Naive thymus-derived CD4-positive, alpha-beta T cell (primary cell): ENCODE measurements at regions not wholly inside any gene's neighbourhood (a gene's known extent, or its start where the extent isn't known, plus 50 kb on each side); places are given as distances from the start of the nearest gene placed in this dataset.
A peak's percentile ranks its signal among the peaks of the same experiment; 100 is the strongest.

Experiments used
- ATAC-seq: fragments of 150-1000 bp; cut with Tn5 transposase; 2 replicates; pipeline ENCODE4 v1.10.0; 2021; ENCODE audit warnings: mild to moderate bottlenecking, moderate library complexity
- CTCF ChIA-PET: fragments of 350-600 bp; sonication (Branson Sonifier 250); formaldehyde crosslinking; loops from one replicate; lab custom pipeline; 2021; ENCODE audit warnings: antibody characterized with exemption; lab: Charles Lee
- POLR2A ChIA-PET: fragments of 350-600 bp; sonication (Branson Sonifier 250); formaldehyde crosslinking; loops from one replicate; lab custom pipeline; 2021; ENCODE audit warnings: antibody characterized with exemption, inconsistent platforms; lab: Charles Lee
- DNase-seq, 9 donors: peaks; one replicate each; pipeline versions ENCODE4 v3.0.0 to v3.0.0-alpha.2; 2020 to 2022; ENCODE audit warnings: mixed read lengths in 1 of 9
- H3K27ac ChIP-seq: one replicate; pipeline ENCODE4 v1.7.0; 2013; ENCODE audit warnings: mild to moderate bottlenecking, low read depth, low read length, moderate library complexity
- H3K27me3 ChIP-seq, 2 donors: one replicate each; pipeline ENCODE4 v1.7.0; 2013; ENCODE audit warnings: low read length in 2 of 2, mild to moderate bottlenecking in 2 of 2, moderate library complexity in 2 of 2; ENCODE audit not compliant: control insufficient read depth in 2 of 2, insufficient read depth in 2 of 2
- H3K36me3 ChIP-seq, 3 experiments: 1 replicate in 2 of 3; 2 replicates in 1 of 3; pipeline ENCODE4 v1.7.0; 2013; ENCODE audit warnings: low read length in 3 of 3, mild to moderate bottlenecking in 3 of 3, moderate library complexity in 1 of 3; ENCODE audit not compliant: insufficient read depth in 3 of 3, control insufficient read depth in 2 of 3
- H3K4me1 ChIP-seq, 2 donors: one replicate each; pipeline ENCODE4 v1.7.0; 2013; ENCODE audit warnings: low read length in 2 of 2, mild to moderate bottlenecking in 2 of 2, moderate library complexity in 1 of 2; ENCODE audit not compliant: control insufficient read depth in 2 of 2, insufficient read depth in 2 of 2
- H3K4me3 ChIP-seq: 2 replicates; pipeline ENCODE4 v1.7.0; 2013; ENCODE audit warnings: mild to moderate bottlenecking, low read length
- H3K9me3 ChIP-seq, 3 experiments: 1 replicate in 2 of 3; 2 replicates in 1 of 3; pipeline ENCODE4 v1.7.0; 2013; ENCODE audit warnings: low read length in 3 of 3; ENCODE audit not compliant: control insufficient read depth in 2 of 3
- H3K27ac Mint-ChIP-seq, 9 donors: one replicate each; pipeline ENCODE4 v1.8.0; 2020 to 2022; ENCODE audit warnings: mixed read lengths in 9 of 9, mild to moderate bottlenecking in 8 of 9, moderate library complexity in 5 of 9, inconsistent platforms in 2 of 9
- H3K27me3 Mint-ChIP-seq, 5 donors: one replicate each; pipeline ENCODE4 v1.8.0; 2021 to 2022; ENCODE audit warnings: mixed read lengths in 5 of 5, mild to moderate bottlenecking in 1 of 5
- H3K36me3 Mint-ChIP-seq, 5 donors: one replicate each; pipeline ENCODE4 v1.8.0; 2020 to 2022; ENCODE audit warnings: mixed read lengths in 5 of 5, mild to moderate bottlenecking in 3 of 5, inconsistent platforms in 1 of 5
- H3K4me1 Mint-ChIP-seq, 7 donors: one replicate each; pipeline ENCODE4 v1.8.0; 2020 to 2022; ENCODE audit warnings: mixed read lengths in 7 of 7, mild to moderate bottlenecking in 3 of 7, inconsistent platforms in 1 of 7
- H3K4me3 Mint-ChIP-seq, 10 donors: one replicate each; pipeline ENCODE4 v1.8.0; 2020 to 2022; ENCODE audit warnings: mild to moderate bottlenecking in 10 of 10, mixed read lengths in 10 of 10, moderate library complexity in 6 of 10, inconsistent platforms in 2 of 10
- H3K9me3 Mint-ChIP-seq, 11 donors: one replicate each; pipeline ENCODE4 v1.8.0; 2020 to 2022; ENCODE audit warnings: mixed read lengths in 11 of 11, mild to moderate bottlenecking in 4 of 11, inconsistent platforms in 1 of 11, moderate library complexity in 1 of 11
- intact Hi-C, 2 donors: fragments of 100-400 bp; cut with micrococcal nuclease; formaldehyde crosslinking; loops; one replicate each; pipeline ENCODE4 v1.15.1; 2023

GRCh38 chr21:43343992-43344886 lies 82.7 kb downstream of the SIK1 start:
- Histone ChIP-seq H3K4me1 (no peaks in the 10 kb centered on the region), H3K4me3 (no peak overlapping the region), H3K27me3 (no peaks in the 10 kb centered on the region), H3K27ac (no peak overlapping the region), H3K9me3 (no peaks in the 10 kb centered on the region), H3K36me3 (no peaks in the 10 kb centered on the region)
- DNase-seq (no peak), ATAC-seq (no peak)
- Mint-ChIP-seq H3K36me3 (no peaks in the 10 kb centered on the region), H3K9me3 (no peaks in the 10 kb centered on the region), H3K4me3 (no peak overlapping the region), H3K27ac (peak overlapping the region in 1 of 9 donors; percentile 30), H3K27me3 (peaks cover 0 to 1% (median 0%) of the 10 kb centered on the region in 5 donors), H3K4me1 (peaks cover 0 to 2% (median 0%) of the 10 kb centered on the region in 7 donors)
- ChIA-PET POLR2A (no interaction called here), CTCF (no interaction called here)
- intact Hi-C loops = no loop called here

- Mint-ChIP-seq H3K9me3 (no peaks in the 10 kb centered on the region), H3K4me1 (peaks cover 0 to 5% (median 3%) of the 10 kb centered on the region in 7 donors), H3K27me3 (peaks cover 0 to 5% (median 0%) of the 10 kb centered on the region in 5 donors), H3K4me3 (no peak overlapping the region), H3K36me3 (no peaks in the 10 kb centered on the region), H3K27ac (no peak overlapping the region)
- DNase-seq (no peak), ATAC-seq (no peak)
- H3K4me3 ChIP-seq = no peak overlapping the region
- intact Hi-C loops = no loop called here
- no peaks in the 10 kb centered on the region for H3K4me1 ChIP-seq
- POLR2A ChIA-PET = no interaction called here
- CTCF ChIA-PET = no interaction called here
- H3K36me3 ChIP-seq = no peaks in the 10 kb centered on the region
- no peaks in the 10 kb centered on the region for H3K9me3 ChIP-seq
- H3K27ac ChIP-seq = no peak overlapping the region
- no peaks in the 10 kb centered on the region for H3K27me3 ChIP-seq
Observed at GRCh38 chr21:43343095-43343991, 83.6 kb downstream of the SIK1 start.

GRCh38 chr21:43342301-43342881 lies 84.5 kb downstream of the SIK1 start:
- no peaks in the 10 kb centered on the region for H3K4me1 ChIP-seq
- ATAC-seq (no peak), DNase-seq (no peak)
- H3K27ac ChIP-seq = no peak overlapping the region
- peaks cover 0 to 4% (median 0%) of the 10 kb centered on the region in 5 donors for H3K36me3 Mint-ChIP-seq
- peaks cover 5 to 12% (median 6%) of the 10 kb centered on the region in 7 donors for H3K4me1 Mint-ChIP-seq
- ChIA-PET CTCF (no interaction called here), POLR2A (no interaction called here)
- H3K4me3 Mint-ChIP-seq = no peak overlapping the region
- H3K36me3 ChIP-seq = no peaks in the 10 kb centered on the region
- intact Hi-C loops = no loop called here
- H3K27ac Mint-ChIP-seq = peak overlapping the region in 1 of 9 donors; percentile 78
- no peaks in the 10 kb centered on the region for H3K9me3 ChIP-seq
- H3K9me3 Mint-ChIP-seq = peaks cover 0 to 5% (median 1%) of the 10 kb centered on the region in 11 donors
- peaks cover 0 to 5% (median 0%) of the 10 kb centered on the region in 5 donors for H3K27me3 Mint-ChIP-seq
- no peaks in the 10 kb centered on the region for H3K27me3 ChIP-seq
- H3K4me3 ChIP-seq = no peak overlapping the region

- H3K9me3 Mint-ChIP-seq = peaks cover 0 to 13% (median 4%) of the 10 kb centered on the region in 11 donors
- no peak overlapping the region for H3K4me3 ChIP-seq
- no peak overlapping the region for H3K4me3 Mint-ChIP-seq
- H3K27me3 Mint-ChIP-seq = peaks cover 0 to 5% (median 0%) of the 10 kb centered on the region in 5 donors
- H3K36me3 Mint-ChIP-seq = peaks cover 0 to 11% (median 0%) of the 10 kb centered on the region in 5 donors
- POLR2A ChIA-PET = no interaction called here
- H3K27ac ChIP-seq = no peak overlapping the region
- no peaks in the 10 kb centered on the region for H3K4me1 ChIP-seq
- H3K27ac Mint-ChIP-seq = no peak overlapping the region
- H3K36me3 ChIP-seq = no peaks in the 10 kb centered on the region
- H3K9me3 ChIP-seq = no peaks in the 10 kb centered on the region
- no peak for DNase-seq
- ATAC-seq = no peak
- H3K4me1 Mint-ChIP-seq = peaks cover 5 to 12% (median 7%) of the 10 kb centered on the region in 7 donors
- CTCF ChIA-PET = no interaction called here
- H3K27me3 ChIP-seq = no peaks in the 10 kb centered on the region
- intact Hi-C loops = no loop called here
Observed at GRCh38 chr21:43341378-43342161, 85.4 kb downstream of the SIK1 start.

GRCh38 chr21:43340491-43341377 lies 86.2 kb downstream of the SIK1 start:
- POLR2A ChIA-PET = no interaction called here
- H3K4me1 Mint-ChIP-seq = peaks cover 5 to 12% (median 7%) of the 10 kb centered on the region in 7 donors
- H3K9me3 Mint-ChIP-seq = peaks cover 0 to 15% (median 4%) of the 10 kb centered on the region in 11 donors
- no peaks in the 10 kb centered on the region for H3K36me3 ChIP-seq
- no peak overlapping the region for H3K27ac Mint-ChIP-seq
- H3K27me3 ChIP-seq = no peaks in the 10 kb centered on the region
- intact Hi-C loops = no loop called here
- DNase-seq (no peak), ATAC-seq (no peak)
- no peak overlapping the region for H3K27ac ChIP-seq
- no peaks in the 10 kb centered on the region for H3K9me3 ChIP-seq
- no peak overlapping the region for H3K4me3 ChIP-seq
- CTCF ChIA-PET = no interaction called here
- no peaks in the 10 kb centered on the region for H3K4me1 ChIP-seq
- peaks cover 0 to 5% (median 0%) of the 10 kb centered on the region in 5 donors for H3K27me3 Mint-ChIP-seq
- H3K36me3 Mint-ChIP-seq = peaks cover 0 to 11% (median 0%) of the 10 kb centered on the region in 5 donors
- H3K4me3 Mint-ChIP-seq = no peak overlapping the region
